CD4-positive, alpha-beta T cell treated with Interleukin-12 subunit alpha and Interleukin-12 subunit beta, for 1 hour (primary cell): ENCODE measurements at regions not wholly inside any gene's neighbourhood (a gene's known extent, or its start where the extent isn't known, plus 50 kb on each side); places are given as distances from the start of the nearest gene placed in this dataset.
"Not testable (repeated sequence)": the region's sequence is repeated elsewhere in the genome, so short reads cannot be mapped to it uniquely, and the experiment has no call there.

Experiments used
- DNase-seq: peaks from one replicate; pipeline ENCODE4 v3.0.0-alpha.2; 2020

DNA sequence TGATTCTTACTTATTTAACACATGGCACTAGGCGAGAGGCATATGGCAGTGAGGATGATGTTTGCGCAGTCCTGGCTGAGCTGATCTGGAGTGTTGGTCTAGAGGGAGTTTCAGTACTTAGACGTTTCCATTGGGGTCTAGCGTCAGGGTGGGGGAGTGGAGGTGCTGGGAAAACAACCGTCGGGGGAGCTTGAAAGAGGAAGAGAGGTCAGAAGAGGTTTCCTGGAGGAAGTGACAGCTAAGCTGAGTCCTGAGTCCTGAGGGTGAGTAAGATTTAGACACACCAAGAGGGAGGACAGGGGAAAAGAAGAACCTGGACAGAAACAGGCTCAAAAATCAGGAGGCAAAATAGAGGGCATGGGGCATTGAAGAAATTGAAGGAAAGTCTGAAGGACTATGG lies 81.4 kb downstream of the ALOX5AP start:
- DNase-seq = no peak

DNA sequence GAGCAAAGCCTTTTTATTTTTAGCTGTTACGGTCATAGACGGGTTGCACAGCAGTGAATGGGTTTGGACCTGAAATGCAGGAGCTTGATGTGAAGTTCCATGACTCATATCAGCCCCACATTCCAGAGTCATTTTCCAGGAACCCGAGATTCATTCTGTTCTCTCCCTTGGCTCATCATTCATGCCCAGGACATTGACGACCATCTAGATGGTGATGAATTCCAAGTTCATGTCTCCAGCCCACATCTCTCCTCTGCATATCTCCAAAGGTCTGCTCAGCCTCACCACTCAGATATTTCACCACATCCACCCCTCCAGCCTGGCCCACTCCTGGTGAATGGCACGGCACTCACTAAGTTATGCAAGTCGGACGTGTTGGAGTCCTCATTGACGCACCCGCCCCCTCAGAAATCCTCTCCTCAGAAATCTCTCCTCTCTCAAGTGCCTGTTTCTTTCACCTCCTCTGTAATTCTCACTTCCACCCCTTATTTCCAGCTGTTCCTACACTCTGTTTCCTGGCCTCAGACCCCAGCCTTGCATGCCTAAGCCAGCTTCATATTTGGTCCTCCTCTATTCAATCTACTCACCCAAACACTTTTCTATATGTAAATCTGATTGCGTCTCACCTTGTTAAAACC lies 83.1 kb downstream of the ALOX5AP start:
- no peak for DNase-seq

- DNase-seq = no peak
Observed at GRCh38 chr13:30819136-30819888, 84.0 kb downstream of the ALOX5AP start.

DNA sequence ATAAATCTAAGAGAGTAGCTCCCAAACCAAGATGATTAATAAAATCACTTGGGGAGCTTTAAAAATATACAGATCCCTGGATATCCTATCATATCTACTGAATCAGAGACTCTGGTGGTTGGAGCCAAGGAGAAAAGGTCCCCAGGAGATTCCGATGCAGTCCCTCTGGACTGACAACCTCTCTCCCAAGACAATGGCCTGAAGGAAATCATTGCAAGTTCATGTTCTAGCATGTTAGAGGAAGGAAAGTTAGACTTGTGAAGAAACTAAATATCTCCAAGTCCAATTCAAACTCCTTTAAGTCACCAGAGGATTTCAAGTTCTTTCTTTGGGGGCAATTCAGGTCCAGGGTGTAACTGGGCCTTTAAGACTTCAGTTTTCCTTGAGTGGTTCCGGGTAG lies 84.7 kb upstream of the MEDAG start:
- no peak for DNase-seq

- no peak for DNase-seq
Observed at GRCh38 chr13:30824651-30825050, 81.4 kb upstream of the MEDAG start.

- DNase-seq = no peak
Observed at GRCh38 chr13:30826911-30827577, 79.0 kb upstream of the MEDAG start.

- DNase-seq = no peak
Observed at GRCh38 chr13:30827578-30827925, 78.5 kb upstream of the MEDAG start.

- no peak for DNase-seq
Observed at GRCh38 chr13:30829145-30829832, 76.8 kb upstream of the MEDAG start.

- no peak for DNase-seq
Observed at GRCh38 chr13:30829833-30830637, 76.0 kb upstream of the MEDAG start.

DNA sequence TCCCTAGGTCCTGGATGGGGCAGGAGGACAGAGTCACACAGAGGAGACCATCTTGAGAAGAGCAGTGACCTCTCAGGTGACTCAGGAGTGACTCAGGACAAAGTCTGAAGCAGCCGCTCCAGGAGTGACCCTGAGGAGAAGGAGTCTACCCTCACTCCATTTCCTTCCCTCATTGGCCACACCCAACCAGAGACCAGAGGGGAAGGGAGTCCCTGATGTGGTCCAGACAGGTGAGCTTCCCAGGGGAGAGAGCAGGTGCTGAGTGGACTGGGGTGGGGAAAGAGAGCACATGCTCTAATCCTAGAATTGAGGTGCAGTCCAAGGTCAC lies 75.5 kb upstream of the MEDAG start:
- DNase-seq = no peak

- DNase-seq = no peak
Observed at GRCh38 chr13:30831515-30831914, 74.6 kb upstream of the MEDAG start.

- DNase-seq = no peak
Observed at GRCh38 chr13:30832377-30832776, 73.7 kb upstream of the MEDAG start.

DNA sequence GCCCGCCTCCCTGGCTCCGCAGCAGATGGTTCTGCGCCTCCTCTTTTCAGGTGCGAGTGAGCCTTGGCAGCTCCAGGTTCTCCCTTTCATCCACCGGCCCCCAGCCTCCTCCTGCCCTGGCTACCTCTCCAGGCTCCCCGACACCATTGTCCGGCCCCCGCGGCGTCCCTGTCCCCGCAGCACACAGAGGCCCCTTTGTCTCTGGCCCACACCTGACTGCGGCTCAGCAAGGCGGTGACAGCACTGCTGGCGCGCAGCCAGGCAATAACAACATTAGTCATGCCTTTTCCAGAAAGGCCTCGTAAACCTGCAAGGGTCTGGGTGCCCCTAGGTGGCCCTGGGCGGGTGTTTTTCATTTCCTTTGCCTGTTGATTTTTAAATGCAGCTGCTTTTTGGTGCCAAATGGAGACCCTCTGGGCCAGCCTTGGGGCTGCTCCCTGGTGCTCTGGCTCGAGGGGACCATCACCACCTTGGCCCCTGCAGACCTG lies 73.2 kb upstream of the MEDAG start:
- no peak for DNase-seq

GRCh38 chr13:30835442-30835841 lies 70.6 kb upstream of the MEDAG start:
- DNase-seq = no peak

DNA sequence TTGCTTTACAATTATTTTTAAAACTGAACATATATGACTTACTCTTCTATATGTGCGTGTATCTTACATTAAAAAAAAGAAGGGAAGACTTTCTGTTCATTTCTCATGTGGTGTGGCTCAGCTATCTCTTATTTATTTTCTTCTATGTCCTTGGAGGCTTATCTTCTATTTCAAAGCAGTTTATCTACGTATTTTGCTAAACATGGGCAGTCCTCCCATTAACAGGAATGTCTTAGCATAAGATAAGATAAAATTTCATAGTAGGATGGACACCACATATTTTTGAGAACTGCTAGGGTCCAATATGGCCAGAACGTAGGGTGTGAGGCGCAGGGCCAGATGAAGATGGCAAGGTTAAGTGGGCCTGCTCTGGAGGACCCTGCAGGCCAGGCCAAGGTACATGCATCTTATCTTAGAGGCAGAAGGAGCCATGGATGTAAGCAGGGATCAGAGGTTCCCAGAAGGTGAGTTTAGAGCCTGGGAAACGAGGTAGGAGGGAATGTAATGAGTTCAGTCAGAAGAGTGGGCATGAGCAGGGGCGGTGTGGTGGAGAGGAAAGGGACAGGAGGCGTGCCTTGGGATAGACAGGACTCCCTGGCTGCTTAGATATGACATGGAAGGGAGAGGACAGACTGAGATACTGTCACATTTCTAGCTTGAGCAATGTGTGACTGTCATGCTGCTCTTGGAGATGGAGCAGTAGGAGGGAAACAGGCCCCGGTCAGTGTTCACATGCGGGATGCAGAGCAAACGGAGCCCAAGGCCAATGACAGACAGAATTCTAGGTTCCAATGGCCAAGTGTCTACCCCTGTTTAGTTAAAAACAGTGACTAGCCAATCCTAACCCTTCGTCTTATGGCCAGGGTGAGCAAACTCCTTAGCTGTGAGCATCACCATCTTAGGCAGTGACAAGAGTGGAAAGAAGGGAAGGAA lies 68.6 kb upstream of the MEDAG start:
- DNase-seq = no peak

DNA sequence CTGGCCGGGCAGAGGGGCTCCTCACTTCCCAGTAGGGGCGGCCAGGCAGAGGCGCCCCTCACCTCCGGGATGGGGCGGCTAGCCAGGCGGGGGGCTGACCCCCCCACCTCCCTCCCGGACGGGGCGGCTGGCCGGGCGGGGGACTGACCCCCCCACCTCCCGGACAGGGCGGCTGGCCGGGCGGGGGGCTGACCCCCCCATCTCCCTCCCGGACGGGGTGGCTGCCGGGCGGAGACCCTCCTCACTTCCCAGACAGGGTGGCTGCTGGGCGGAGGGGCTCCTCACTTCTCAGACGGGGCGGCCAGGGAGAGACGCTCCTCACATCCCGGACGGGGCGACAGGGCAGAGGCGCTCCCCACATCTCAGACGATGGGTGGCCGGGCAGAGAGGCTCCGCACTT lies 66.4 kb upstream of the MEDAG start:
- DNase-seq = not testable (repeated sequence)

DNA sequence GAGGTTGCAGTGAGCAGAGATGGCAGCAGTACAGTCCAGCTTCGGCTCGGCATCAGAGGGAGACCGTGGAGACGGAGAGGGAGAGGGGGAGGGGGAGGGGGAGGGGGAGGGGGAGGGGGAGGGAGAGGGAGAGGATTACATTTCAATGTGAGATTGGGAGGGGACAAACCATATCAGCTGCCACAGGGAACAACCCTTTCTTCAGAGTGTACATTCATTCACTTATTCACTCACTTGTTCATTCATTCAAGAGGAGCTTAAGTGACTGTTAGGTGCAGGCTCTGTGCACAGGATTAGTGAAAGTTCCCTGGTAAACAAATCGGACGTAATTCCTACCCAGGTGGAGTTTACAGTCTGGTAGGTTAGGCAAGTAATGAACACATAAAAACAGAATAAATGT lies 65.6 kb upstream of the MEDAG start:
- no peak for DNase-seq

DNA sequence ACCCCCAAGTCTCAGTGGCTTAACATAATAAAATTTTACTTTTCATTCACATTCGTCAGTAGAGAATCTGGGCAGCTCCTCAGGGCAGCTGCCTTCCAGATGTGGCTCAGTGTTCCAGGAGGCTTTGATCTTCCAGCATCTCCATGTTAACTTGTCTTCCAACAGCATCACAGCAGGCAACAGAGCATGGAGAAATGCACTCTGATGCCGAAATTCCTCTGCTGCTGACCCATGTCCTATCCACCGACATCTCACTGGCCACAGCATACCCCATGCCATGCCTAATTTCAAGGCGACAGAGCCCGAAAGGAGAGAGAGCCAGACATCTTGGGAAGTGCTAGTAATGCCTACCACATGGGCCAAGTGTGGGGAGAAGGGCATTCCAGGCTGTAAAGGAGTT lies 64.9 kb upstream of the MEDAG start:
- no peak for DNase-seq

DNA sequence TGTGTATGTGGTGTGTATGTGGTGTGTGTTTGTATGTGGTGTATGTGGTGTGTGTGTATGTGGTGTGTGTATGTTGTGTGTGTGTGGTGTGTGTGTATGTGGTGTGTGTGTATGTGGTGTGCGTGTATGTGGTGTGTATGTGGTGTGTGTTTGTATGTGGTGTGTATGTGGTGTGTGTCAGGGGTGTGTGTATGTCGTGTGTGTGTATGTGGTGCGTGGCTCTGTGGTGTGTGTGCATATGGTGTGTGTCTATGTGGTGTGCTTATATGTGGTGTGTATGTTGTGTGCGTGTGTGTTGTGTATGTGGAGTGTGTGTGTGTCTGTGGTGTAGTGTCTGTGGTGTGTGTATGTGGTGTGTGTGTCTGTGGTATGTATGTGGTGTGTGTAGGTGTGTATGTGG lies 62.5 kb upstream of the MEDAG start:
- DNase-seq = no peak

DNA sequence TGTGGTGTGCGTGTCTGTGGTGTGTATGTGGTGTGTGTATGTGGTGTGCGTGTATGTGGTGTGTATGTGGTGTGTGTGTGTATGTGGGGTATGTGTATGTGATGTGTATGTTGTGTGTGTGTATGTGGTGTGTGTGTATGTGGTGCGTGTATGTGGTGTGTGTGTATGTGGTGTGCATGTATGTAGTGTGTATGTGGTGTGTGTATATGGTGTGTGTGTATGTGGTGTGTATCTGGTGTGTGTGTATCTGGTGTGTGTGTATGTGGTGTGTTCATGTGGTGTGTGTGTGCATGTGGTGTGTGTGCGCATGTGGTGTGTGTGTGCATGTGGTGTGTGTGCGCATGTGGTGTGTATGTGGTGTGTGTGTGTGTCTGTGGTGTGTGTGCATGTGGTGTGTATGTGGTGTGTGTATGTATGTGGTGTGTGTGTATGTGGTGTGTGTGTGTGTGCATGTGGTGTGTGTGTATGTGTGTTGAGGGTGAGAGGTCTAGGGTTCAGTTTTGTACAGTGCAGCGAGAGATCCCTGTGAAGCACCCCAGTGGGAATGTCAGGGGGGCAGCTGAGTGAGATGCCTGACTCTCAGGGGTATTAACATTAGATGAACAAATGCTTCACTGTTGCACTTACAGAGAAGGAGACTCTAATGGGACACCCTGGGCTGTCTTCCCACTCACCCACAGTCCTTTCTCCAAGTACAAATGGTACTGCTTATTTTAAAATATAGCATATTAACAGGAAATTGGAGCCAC lies 61.3 kb upstream of the MEDAG start:
- no peak for DNase-seq
